A549 (cell line): ENCODE measurements at regions not wholly inside any gene's neighbourhood (a gene's known extent, or its start where the extent isn't known, plus 50 kb on each side); places are given as distances from the start of the nearest gene placed in this dataset.

ENCODE experiments used
- BHLHE40 ChIP-seq: IDR thresholded peaks from 2 replicates; pipeline ENCODE4 v1.6.1; 2012; ENCODE audit warnings: low read depth, low read length, inconsistent platforms
- CHD2 ChIP-seq: fragments of 150-350 bp; IDR thresholded peaks from 2 replicates; pipeline ENCODE4 v1.6.1; 2014; ENCODE audit warnings: low read length; ENCODE audit not compliant: partially characterized antibody
- EHMT2 ChIP-seq: fragments of 200-600 bp; sonication (generic); IDR thresholded peaks from 2 replicates; pipeline ENCODE4 v1.6.1; 2016; ENCODE audit warnings: antibody characterized with exemption, low read depth, mild to moderate bottlenecking, moderate library complexity
- EP300 ChIP-seq, 2 experiments: fragments of >200 bp; sonication (Bioruptor Twin); formaldehyde crosslinking; IDR thresholded peaks; 2 replicates in 1 of 2; 3 replicates in 1 of 2; pipeline ENCODE4 v1.6.1; 2016 to 2017
- RAD21 ChIP-seq, 2 experiments: fragments of >200 bp in 1 of 2; sonication (Bioruptor Twin) in 1 of 2; formaldehyde crosslinking in 1 of 2; IDR thresholded peaks in 1 of 2; conservative IDR thresholded peaks in 1 of 2; 2 replicates in 1 of 2; 3 replicates in 1 of 2; pipeline ENCODE4 v1.6.1; 2012 to 2018; ENCODE audit warnings: inconsistent platforms in 1 of 2
- TF ChIP-seq, protein P1 (sequence below): fragments of 450-650 bp; IDR thresholded peaks from 2 replicates; pipeline ENCODE4 v1.6.1; 2014; ENCODE audit warnings: antibody characterized with exemption
- TF ChIP-seq, protein P2 (sequence below): fragments of >200 bp; sonication (Bioruptor Twin); formaldehyde crosslinking; IDR thresholded peaks from 3 replicates; pipeline ENCODE4 v1.5.1; 2016

DNA sequence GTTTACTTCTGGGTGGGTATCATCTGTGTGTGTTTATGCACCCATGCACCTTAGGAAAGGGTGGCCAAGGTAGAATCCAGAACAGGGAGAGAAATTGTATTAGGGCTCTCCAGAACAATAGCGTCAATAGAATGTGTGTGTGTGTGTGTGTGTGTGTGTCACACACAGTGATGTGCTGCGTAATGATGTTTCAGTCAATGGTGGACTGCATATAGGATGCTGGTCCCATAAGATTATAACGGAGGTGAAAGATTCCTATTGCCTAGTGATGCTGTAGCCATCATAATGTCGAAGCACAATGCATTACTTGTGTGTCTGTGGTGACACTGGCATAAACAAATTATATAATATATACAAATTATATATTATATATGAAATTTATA lies 69.3 kb upstream of the PRR23C start:
- TF ChIP-seq RAD21 (conservative IDR thresholded peaks at IDR 0.05 in 1 of 2, IDR thresholded peaks at IDR 0.05 in 1 of 2) (no peak), CHD2 (no peak), BHLHE40 (no peak), EP300 (IDR thresholded peaks at IDR 0.05) (no peak), EHMT2 (no peak)
- TF ChIP-seq, protein P1, sequence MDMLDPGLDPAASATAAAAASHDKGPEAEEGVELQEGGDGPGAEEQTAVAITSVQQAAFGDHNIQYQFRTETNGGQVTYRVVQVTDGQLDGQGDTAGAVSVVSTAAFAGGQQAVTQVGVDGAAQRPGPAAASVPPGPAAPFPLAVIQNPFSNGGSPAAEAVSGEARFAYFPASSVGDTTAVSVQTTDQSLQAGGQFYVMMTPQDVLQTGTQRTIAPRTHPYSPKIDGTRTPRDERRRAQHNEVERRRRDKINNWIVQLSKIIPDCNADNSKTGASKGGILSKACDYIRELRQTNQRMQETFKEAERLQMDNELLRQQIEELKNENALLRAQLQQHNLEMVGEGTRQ = no peak
- TF ChIP-seq, protein P2, sequence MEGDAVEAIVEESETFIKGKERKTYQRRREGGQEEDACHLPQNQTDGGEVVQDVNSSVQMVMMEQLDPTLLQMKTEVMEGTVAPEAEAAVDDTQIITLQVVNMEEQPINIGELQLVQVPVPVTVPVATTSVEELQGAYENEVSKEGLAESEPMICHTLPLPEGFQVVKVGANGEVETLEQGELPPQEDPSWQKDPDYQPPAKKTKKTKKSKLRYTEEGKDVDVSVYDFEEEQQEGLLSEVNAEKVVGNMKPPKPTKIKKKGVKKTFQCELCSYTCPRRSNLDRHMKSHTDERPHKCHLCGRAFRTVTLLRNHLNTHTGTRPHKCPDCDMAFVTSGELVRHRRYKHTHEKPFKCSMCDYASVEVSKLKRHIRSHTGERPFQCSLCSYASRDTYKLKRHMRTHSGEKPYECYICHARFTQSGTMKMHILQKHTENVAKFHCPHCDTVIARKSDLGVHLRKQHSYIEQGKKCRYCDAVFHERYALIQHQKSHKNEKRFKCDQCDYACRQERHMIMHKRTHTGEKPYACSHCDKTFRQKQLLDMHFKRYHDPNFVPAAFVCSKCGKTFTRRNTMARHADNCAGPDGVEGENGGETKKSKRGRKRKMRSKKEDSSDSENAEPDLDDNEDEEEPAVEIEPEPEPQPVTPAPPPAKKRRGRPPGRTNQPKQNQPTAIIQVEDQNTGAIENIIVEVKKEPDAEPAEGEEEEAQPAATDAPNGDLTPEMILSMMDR = no peak
